Hepatic stellate cell (primary cell): ENCODE measurements at regions not wholly inside any gene's neighbourhood (a gene's known extent, or its start where the extent isn't known, plus 50 kb on each side); places are given as distances from the start of the nearest gene placed in this dataset.

Source experiments
- DNase-seq: peaks from one replicate; pipeline ENCODE4 v3.0.0; 2011; ENCODE audit warnings: low spot score

GRCh38 chrX:69110116-69110530 lies 55.1 kb downstream of the PJA1 start:
- no peak for DNase-seq

DNA sequence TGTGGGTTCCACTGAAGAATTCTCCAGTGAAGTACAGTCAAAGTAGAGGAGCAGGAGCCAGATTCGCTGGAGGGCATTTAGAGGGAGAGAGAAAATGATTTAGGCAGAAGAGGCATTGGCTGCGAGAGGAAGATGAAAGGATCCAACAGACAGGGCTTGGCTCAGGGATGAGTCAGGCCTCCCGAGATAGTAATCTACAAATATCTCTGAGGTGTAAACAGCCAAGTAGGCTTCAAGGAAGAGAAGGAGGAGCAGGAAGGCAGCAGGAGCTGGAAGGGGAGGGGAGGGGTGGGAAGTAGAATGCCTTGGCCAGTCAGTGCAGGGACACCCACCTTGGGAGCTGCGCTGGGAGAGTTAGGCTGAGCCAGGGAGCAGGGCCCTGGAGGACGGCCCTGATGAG lies 55.5 kb downstream of the PJA1 start:
- DNase-seq: no peak

GRCh38 chrX:69109036-69109663 lies 56.1 kb downstream of the PJA1 start:
- DNase-seq: no peak

DNA sequence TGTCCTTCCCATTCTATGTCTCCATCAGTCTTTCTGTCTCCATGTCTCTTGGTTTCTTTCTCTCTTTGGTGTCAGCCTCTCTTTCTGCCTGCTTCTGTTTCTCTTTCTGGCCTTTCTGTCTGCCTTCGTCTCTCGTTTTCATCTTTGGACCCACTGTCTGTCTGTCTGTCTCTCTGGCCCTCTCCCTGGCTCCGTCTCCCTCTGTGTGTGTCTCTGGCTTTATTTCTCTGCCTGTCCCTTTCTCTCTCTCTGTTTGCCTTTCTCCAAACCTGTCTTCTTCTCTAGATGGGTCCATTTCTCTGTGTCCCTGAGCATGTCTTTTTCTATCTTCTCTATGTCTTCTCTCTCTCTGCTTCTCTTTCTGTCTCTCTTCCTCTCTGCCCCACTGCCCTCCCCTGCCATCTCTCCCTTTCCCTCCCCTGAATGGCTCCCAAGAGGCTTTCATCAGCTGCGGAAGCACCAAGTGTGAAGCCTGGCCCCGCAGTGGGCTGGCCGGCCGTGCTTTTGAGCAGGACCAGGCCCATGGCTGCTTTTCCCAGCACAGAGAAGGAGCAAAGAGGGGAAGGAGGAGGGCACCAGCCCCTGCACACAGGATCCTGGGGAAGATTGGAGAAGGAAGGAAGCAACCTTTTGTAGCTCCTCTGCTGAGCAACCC lies 57.4 kb downstream of the PJA1 start:
- DNase-seq: no peak

GRCh38 chrX:69107231-69107739 lies 58.0 kb downstream of the PJA1 start:
- no peak for DNase-seq

DNA sequence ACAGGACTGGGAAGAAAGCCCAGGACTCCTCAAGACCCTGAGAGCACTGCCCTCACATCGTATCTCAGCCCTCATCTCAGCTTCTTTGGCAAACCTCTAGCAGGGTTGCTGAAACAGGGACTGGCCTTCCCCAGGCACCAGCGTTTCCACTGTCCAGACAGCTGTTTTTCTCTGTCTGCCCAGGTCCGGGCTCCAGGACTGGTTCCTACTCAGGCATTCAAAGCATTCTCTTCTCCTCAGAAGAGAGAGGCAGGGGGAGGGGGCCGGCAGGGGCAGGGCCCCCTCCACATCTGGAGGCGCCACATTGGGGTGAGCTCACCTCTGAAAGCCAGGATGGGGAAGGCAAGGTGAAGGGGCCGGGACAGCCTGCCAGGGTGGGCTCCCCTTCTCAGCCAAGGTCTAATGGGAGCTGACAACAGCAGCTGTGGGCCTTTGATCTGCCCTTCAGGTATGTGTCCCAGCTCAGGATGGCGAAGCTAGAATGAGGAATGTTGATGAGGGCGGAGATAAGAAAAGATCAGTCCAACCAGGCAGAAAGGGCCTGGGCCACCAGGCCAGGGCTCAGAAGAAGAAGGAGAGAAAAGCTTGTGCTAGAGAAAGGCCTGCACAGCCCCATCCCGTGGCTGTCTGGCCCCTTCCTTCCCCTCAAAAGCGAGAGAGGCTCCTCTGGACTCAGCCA lies 60.4 kb downstream of the PJA1 start:
- no peak for DNase-seq

GRCh38 chrX:69103539-69103938 lies 61.7 kb downstream of the PJA1 start:
- no peak for DNase-seq

GRCh38 chrX:69102612-69103194 lies 62.5 kb downstream of the PJA1 start:
- no peak for DNase-seq

DNA sequence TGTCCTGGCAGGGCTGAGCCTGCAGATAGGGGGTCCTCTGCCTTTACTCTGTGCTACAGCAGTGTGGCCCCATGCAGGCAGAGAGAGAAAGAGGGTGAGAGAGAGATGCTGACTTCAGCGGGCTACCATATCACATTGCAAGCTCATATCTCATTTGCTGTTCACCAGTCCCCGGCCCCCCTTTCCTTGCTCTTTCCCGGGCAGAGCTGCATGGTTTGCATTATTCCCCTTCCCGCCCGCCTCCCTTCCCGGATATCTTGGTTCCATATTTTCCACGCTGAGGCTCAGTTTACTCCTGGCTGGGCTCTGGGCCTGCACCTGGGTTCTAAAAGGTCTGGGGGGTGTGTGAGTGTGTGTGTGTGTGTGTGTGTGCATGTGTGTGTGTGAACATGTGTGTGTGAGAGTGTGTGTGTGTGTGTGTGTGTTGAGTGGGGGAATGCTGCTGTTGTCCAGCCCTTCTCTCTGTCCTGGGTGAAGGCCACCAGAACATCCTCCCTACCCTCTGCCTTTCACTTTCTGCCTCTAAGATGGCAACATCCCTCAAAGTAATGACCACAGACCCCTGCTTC lies 63.5 kb downstream of the PJA1 start:
- no peak for DNase-seq

DNA sequence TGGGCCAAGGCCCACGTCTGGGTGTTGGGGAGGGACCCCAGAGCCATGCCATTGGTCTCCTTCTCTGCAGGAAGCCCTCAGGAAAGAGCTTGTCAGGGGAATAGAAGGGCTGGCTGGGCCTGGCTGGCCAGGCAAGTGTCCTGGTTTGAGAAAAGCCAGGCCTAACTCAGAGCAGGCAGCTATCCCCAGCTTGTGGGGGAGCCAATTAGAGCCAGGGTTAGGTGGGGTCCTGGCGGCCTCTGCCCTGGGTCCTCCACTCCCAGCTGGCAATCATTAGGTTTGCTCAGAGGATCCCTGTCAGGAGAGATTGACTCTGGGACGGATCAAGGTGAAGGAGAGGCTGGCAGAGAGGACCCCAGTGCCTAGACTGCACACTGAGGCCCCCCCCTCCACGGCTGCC lies 64.8 kb downstream of the PJA1 start:
- DNase-seq: no peak

DNA sequence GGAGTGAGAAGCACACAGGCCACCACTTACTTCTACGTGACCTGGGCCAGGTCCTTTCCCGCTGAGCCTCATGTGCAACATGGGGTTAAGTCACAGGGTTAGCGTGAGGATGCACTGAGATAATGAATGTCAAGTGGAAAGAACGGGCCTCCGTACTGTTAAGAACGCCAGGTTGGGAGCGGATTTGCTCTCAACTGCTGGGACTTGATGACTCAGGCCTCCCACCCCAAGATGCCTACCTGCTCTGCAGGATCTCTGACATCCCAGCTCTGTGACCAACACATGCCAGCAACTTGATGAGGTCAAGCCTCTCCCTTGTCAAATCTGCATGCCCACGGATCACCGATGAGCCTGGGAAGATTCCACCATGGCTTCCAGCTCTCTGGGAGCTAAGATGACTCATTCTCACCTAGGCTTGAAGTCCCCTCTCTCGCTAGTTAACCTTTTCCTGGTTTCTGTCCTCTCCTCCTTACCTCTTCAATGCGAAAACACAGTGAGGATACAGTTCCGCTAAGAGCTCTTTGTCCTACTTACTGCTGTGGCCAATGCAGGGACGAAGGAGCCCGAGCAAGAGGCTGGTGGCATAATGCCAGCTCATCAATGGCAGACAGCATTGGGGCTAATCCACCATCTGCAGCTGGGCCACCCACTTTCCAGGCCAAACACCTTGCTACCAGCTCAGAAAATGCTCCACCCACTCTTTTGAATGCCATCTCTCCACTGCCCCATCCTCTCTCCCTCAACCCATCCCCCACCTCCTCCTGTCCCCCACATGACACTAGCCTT lies 67.6 kb downstream of the PJA1 start:
- DNase-seq: no peak

- no peak for DNase-seq
Measured at GRCh38 chrX:69096963-69097362, 68.3 kb downstream of the PJA1 start.

DNA sequence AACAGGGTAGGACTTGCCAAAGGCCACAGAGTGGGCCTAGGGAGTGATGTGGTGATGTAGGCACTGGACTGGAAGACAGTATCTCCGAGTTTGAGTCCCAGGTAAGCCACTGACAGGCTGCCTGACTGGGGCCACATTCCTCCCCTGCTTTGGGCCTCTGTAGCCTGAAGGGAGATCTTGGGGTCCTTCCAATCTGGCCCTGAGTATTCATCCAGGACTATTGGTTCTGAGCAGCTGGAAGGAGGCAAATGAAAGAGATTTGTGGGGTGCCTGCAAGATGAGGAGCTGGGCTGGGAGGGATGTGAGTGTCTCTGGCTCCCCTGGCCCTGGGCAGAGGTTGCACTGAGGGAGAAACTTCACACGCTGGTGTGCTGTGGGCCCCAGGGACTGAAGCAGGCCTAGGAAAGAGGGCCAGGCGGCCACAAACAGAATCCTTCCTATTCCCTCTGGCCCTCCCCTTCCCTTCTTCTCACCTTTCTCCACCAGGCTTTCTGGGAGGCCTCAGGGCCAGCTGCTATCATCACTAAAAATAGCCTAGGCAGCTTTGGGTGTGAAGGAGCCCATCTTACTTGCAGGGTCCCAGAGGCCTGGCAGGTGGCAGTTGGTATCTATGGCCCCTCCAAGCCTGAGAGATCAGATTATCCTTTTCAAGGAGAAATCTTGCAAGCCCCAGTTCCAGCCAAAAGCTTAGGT lies 70.1 kb downstream of the PJA1 start:
- DNase-seq: no peak

DNA sequence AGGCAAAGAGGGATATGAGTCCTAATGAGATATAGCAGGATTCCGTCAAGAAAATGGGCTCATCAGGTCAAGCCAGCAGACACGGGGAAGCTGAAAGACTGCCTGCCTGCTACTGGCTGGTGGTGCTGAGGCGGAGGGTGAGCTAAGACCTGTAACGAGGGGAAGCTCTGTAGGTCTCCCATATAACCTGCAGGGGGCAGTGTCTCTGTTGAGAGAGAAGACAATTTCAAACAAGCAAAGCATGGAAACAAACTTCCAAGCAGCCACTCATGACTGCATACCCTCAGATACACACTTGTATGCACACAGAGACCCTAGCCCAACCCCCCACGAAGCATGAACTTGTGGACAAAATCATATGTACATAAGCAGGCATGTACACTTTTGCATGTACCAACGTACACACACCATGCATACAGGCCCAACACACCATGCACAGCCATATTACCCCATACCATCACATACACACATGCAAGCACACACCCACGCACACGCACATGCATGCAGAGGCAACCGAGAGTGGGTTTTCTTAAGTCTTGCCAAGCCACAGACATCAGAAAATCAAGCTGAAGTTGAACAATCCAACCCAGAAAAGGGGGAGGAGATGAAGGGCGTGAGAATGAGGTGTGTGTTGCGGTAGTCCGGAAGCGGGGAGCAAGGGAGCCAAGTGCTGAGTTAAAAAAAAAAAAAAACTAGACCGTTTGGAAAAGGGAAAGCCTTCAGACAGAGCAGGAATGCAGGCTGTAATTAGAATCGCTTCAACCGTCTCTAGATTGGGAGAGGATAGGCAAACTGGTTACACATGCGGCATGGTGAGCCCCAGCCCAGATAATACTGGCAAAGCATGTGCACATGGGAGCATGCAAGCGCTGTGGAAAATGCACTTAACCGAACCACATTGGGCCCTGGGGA lies 71.0 kb downstream of the PJA1 start:
- peak; percentile 72 for DNase-seq

DNA sequence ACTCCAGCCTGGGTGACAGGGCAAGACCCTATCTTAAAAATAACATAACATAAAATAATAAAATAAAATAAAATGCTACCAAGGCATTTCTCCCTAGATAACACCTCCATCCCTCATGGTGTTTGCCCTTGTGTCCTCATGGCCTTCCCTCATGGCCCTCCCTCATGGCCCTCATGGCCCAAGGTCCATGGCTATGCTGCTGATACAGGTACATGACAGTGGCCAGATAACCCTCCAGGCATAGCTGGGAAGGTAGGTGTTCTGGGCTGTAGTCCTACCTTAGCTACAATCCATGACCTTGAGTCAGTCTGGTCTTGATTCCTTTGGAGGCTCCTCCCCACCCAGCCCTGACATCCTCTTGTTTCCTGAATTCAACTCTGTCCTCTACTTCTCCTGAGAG lies 75.2 kb downstream of the PJA1 start:
- no peak for DNase-seq

DNA sequence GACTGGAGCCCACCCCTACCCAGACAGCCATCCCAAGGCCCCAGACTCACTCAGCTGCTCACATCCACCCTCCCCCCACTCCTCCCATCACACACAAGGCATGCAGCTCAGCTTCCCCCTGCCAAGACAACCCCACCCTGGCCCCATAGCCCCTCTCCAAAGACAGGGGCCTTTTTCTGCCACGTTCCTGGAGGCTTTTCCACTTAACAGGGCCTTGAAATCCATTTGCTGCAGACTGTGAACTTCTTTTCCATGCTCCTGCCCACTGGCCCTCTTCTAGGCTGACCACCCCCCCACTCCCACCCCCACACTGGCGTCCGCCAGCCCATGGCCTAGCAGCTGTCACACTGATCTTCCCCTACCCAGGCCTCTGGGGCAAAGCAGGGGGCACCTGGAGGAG lies 76.0 kb downstream of the PJA1 start:
- DNase-seq: no peak

DNA sequence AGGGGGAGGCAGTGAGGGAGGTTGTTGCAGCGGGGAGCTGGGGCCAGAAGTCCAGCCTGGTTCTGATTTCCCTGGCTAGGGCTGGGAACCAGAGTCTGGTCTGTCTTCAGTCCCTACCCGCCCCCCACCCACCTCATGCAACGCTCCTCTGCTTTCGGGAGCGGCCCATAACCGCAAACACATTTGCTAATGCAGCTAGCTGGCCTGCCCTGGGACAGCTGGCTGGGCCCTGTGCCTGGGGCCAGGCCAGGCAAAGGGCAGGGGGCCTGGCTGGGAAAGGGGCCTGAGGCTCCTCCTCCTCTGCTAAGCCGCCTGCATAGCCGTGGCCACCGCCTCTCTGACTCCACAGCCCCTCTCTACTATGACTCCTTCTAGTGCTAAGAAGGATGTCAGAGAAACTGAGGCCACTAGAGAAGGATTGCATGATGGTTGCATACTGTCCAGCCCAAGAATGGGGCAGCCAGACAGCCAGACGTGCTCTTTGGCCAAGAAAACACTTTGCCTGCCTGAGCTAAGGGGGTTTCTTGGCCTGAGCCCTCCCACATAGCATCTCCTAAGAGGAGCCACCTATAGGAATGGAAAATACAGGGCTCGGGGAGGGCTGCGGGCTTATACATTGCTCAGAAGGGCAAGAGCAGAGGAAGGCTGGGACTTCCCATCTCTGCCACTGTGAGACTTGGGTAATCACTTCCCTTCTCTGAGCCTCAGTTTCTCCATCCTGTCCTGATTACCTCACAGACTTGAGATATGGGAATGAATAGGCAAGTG lies 76.9 kb downstream of the PJA1 start:
- DNase-seq: no peak

DNA sequence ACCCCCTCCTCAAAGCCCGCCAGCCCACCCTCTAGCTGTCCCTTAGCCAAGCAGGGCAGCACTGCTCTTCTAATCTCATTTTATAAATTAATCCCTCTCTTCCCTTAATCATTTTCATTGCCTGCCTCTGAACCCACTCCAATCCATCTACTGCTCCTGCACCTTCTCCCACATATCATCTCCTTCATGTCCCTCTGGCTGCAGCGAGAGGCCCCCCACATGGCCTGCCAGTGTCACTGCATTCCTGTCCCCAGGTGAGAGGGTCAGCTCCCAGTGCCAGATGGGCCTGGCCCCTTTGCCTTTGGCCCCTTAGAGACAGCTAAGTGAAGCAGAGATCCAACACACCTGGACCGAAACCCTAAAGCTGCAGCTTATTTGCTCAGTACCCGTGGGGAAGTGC lies 79.4 kb downstream of the PJA1 start:
- DNase-seq: no peak

- no peak for DNase-seq
Measured at GRCh38 chrX:69085151-69085550, 80.1 kb downstream of the PJA1 start.
